ENCODE measurements at regions not wholly inside any gene's neighbourhood (a gene's known extent, or its start where the extent isn't known, plus 50 kb on each side); places are given as distances from the start of the nearest gene placed in this dataset.

DNA sequence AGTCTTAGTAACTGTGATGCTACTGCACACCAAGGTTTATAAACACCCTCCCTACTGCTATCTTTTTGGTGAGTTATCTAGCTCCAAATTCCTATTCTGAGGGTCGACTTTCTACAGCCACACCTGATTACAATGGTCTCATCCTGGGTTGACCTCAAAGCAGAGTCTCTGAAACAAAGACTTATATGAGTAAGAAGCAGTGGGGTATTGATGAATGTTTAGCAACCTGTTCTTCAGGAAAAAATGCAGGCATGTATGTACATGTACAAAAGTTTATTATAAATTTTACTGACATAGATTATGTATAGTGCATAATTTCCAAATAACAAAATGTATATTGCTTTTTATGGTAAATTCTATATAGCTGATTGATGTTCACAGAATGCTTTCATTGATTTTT lies 51.6 kb upstream of the FMNL2 start:
- TF ChIP-seq PAX8 (IDR thresholded peaks at IDR 0.05) (no peak), SIX5 (IDR thresholded peaks at IDR 0.05; ENCODE audit: low read depth, low read length, severe bottlenecking) (no peak), CTCF (IDR thresholded peaks at IDR 0.05 in 2 of 3, conservative IDR thresholded peaks at IDR 0.05 in 1 of 3; ENCODE audit: control insufficient read depth in 2 of 3, extremely low read depth in 1 of 3, insufficient read depth in 1 of 3, low read depth in 3 of 3, low read length in 3 of 3) (no peak), ZNF24 (IDR thresholded peaks at IDR 0.05) (no peak), NFXL1 (IDR thresholded peaks at IDR 0.05; ENCODE audit: borderline replicate concordance) (no peak), SREBF2 (IDR thresholded peaks at IDR 0.05; ENCODE audit: low read length) (no peak), EP300 (IDR thresholded peaks at IDR 0.05; ENCODE audit: borderline replicate concordance in 1 of 2, control insufficient read depth in 1 of 2, low read depth in 2 of 2, low read length in 2 of 2) (no peak), SRF (IDR thresholded peaks at IDR 0.05; ENCODE audit: low read depth in 2 of 2, low read length in 2 of 2) (no peak)
- TF ChIP-seq, protein P1, sequence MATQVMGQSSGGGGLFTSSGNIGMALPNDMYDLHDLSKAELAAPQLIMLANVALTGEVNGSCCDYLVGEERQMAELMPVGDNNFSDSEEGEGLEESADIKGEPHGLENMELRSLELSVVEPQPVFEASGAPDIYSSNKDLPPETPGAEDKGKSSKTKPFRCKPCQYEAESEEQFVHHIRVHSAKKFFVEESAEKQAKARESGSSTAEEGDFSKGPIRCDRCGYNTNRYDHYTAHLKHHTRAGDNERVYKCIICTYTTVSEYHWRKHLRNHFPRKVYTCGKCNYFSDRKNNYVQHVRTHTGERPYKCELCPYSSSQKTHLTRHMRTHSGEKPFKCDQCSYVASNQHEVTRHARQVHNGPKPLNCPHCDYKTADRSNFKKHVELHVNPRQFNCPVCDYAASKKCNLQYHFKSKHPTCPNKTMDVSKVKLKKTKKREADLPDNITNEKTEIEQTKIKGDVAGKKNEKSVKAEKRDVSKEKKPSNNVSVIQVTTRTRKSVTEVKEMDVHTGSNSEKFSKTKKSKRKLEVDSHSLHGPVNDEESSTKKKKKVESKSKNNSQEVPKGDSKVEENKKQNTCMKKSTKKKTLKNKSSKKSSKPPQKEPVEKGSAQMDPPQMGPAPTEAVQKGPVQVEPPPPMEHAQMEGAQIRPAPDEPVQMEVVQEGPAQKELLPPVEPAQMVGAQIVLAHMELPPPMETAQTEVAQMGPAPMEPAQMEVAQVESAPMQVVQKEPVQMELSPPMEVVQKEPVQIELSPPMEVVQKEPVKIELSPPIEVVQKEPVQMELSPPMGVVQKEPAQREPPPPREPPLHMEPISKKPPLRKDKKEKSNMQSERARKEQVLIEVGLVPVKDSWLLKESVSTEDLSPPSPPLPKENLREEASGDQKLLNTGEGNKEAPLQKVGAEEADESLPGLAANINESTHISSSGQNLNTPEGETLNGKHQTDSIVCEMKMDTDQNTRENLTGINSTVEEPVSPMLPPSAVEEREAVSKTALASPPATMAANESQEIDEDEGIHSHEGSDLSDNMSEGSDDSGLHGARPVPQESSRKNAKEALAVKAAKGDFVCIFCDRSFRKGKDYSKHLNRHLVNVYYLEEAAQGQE (IDR thresholded peaks at IDR 0.05; ENCODE audit: low read depth, low read length): no peak
- TF ChIP-seq, protein P2, sequence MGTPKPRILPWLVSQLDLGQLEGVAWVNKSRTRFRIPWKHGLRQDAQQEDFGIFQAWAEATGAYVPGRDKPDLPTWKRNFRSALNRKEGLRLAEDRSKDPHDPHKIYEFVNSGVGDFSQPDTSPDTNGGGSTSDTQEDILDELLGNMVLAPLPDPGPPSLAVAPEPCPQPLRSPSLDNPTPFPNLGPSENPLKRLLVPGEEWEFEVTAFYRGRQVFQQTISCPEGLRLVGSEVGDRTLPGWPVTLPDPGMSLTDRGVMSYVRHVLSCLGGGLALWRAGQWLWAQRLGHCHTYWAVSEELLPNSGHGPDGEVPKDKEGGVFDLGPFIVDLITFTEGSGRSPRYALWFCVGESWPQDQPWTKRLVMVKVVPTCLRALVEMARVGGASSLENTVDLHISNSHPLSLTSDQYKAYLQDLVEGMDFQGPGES (IDR thresholded peaks at IDR 0.05): no peak
